ENCODE measurements at regions not wholly inside any gene's neighbourhood (a gene's known extent, or its start where the extent isn't known, plus 50 kb on each side); places are given as distances from the start of the nearest gene placed in this dataset.

DNA sequence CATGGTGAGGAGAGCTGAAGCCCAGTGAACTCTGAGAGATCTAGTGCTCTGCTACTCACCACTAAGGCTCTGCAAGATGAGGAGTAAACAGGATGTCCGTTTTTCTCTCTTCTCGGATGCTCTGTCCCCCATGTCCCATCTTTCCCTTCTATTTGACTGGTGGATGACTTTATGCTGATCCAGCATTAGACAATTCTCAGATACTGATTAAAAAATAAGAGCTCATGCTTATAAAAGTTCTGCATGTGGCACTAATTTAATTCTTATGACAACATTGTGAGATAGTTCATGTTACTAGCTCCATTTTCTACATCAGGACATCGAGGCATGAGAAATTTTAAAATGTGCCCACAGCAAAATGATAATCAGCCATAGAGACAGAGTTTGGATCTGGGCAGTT, 77.0 kb downstream of the HMHB1 start:
- H3K27me3 Mint-ChIP-seq, result peaks cover 2% of the 10 kb centered on the region
- no peak overlapping the region for H3K27ac Mint-ChIP-seq
- intact Hi-C loops (cut with micrococcal nuclease), result no loop called here
- H3K4me1 Mint-ChIP-seq (ENCODE audit: low read depth), result no peaks in the 10 kb centered on the region
- no peaks in the 10 kb centered on the region for H3K36me3 Mint-ChIP-seq
- ChIA-PET POLR2A (no interaction called here), CTCF (no interaction called here)
- DNase-seq, result no peak
- H3K4me3 Mint-ChIP-seq, result no peak overlapping the region
- H3K9me3 Mint-ChIP-seq, result no peaks in the 10 kb centered on the region

DNA sequence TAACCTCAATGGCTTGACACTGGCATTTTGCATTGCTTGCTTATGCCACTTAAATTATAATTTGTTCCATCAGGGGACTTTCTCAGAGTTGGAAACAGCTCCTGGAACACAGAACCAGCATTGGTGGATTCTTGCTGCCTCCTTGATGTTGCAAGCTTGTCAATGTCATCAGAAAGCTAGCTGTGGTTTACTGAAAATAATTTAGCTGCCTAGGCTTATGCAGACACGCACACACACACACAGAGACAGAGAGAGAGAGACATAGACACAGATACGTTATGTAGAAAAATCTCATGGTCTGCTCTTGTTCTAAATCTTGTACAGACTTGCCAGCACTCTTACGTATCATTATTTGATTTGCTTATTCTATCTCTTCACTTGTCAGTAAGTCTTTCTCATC, 78.0 kb downstream of the HMHB1 start:
- DNase-seq, result no peak
- intact Hi-C loops (cut with micrococcal nuclease), result no loop called here
- no peak overlapping the region for H3K4me3 Mint-ChIP-seq
- H3K4me1 Mint-ChIP-seq (ENCODE audit: low read depth), result no peaks in the 10 kb centered on the region
- H3K36me3 Mint-ChIP-seq, result no peaks in the 10 kb centered on the region
- no peak overlapping the region for H3K27ac Mint-ChIP-seq
- ChIA-PET POLR2A (no interaction called here), CTCF (no interaction called here)
- H3K27me3 Mint-ChIP-seq, result peaks cover 2% of the 10 kb centered on the region
- no peaks in the 10 kb centered on the region for H3K9me3 Mint-ChIP-seq

DNA sequence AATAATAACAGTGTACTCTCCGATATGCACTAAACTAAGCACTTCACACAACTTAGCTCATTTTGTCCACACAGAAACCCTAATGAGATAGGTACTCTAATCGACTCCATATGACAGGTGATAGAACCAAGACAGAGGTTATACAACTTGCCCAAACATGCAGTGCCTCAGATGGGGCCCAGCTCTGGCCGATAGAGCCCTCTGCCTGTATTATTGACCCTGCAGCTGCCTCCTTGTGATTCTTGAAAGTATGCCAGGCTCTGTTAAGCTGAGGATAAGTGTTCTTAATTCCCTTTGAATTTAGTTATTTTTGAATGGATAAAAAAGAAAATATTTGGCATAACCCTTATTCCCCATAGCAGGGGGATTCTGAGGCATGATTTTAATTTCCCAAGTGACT, 78.5 kb downstream of the HMHB1 start:
- Mint-ChIP-seq H3K9me3 (no peaks in the 10 kb centered on the region), H3K4me1 (ENCODE audit: low read depth) (no peaks in the 10 kb centered on the region), H3K27me3 (peaks cover 2% of the 10 kb centered on the region), H3K27ac (no peak overlapping the region), H3K36me3 (no peaks in the 10 kb centered on the region), H3K4me3 (no peak overlapping the region)
- no peak for DNase-seq
- intact Hi-C loops (cut with micrococcal nuclease), result no loop called here
- CTCF ChIA-PET, result no interaction called here
- POLR2A ChIA-PET, result no interaction called here

DNA sequence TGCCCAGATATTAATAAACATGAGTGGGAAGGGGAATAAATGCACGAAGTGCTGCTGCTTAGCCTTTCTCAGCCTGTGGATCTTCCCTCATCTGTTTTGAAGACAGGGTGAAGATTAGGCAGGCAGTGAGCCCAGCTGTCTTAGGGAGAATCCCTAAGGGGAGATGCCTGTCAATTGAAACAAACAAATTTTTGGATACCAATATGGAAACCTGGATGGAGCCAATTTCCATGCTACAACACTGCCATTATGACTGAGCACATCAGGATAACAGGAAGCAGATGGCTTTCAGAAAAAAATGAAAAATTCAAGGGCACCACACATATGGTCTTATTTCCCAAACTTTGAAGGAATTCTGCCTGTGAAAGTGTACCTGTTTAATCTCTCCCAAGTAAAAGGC, 80.3 kb downstream of the HMHB1 start:
- H3K27me3 Mint-ChIP-seq, result peaks cover 2% of the 10 kb centered on the region
- POLR2A ChIA-PET, result no interaction called here
- DNase-seq, result no peak
- no peak overlapping the region for H3K4me3 Mint-ChIP-seq
- intact Hi-C loops (cut with micrococcal nuclease), result no loop called here
- no peaks in the 10 kb centered on the region for H3K9me3 Mint-ChIP-seq
- H3K4me1 Mint-ChIP-seq (ENCODE audit: low read depth), result peaks cover 6% of the 10 kb centered on the region
- H3K27ac Mint-ChIP-seq, result no peak overlapping the region
- no peaks in the 10 kb centered on the region for H3K36me3 Mint-ChIP-seq
- CTCF ChIA-PET, result no interaction called here

DNA sequence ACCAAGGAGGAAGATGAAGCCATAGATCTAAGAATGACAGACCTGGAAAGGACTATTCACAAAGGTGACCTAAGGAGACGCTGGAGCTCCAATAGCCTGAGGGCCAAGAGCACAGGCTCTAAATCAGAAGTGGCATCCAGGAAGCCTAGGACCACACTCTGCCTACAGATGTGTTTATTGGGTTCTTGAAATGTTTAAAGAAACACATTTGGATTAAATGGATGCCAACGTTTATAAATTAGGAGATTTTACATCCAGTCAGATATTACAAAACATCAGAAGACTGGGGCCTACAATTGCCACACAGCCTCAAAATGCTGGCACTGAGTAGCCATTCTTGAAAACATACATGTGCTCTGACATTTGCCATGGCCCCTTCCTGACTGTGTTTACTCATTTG, 80.9 kb downstream of the HMHB1 start:
- DNase-seq, result no peak
- H3K27ac Mint-ChIP-seq, result no peak overlapping the region
- peaks cover 11% of the 10 kb centered on the region for H3K4me1 Mint-ChIP-seq (ENCODE audit: low read depth)
- no peak overlapping the region for H3K4me3 Mint-ChIP-seq
- peaks cover 2% of the 10 kb centered on the region for H3K27me3 Mint-ChIP-seq
- ChIA-PET POLR2A (no interaction called here), CTCF (no interaction called here)
- H3K36me3 Mint-ChIP-seq, result no peaks in the 10 kb centered on the region
- no peaks in the 10 kb centered on the region for H3K9me3 Mint-ChIP-seq
- intact Hi-C loops (cut with micrococcal nuclease), result no loop called here

DNA sequence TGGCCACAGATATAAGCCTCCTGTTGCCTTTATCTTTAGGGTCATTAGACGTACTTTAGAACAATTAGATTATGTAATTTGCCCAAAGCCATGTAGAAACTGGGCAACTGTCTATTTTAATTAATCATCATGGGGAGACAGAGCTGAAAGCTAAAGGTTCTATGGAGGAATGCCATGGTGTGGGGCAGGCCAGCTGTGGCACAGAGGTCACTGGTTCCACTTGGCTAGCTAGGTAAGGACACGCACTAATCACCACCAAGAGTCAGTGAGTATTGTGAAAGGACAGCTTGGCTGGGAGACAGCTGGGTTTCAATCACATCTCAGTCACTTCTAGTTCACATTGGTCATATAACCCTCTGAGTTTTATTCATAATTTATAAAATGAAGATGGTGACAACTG, 81.7 kb downstream of the HMHB1 start:
- no peaks in the 10 kb centered on the region for H3K9me3 Mint-ChIP-seq
- no peak overlapping the region for H3K4me3 Mint-ChIP-seq
- CTCF ChIA-PET, result no interaction called here
- H3K36me3 Mint-ChIP-seq, result no peaks in the 10 kb centered on the region
- peaks cover 2% of the 10 kb centered on the region for H3K27me3 Mint-ChIP-seq
- DNase-seq, result no peak
- H3K27ac Mint-ChIP-seq, result no peak overlapping the region
- peaks cover 16% of the 10 kb centered on the region for H3K4me1 Mint-ChIP-seq (ENCODE audit: low read depth)
- POLR2A ChIA-PET, result no interaction called here
- intact Hi-C loops (cut with micrococcal nuclease), result no loop called here

DNA sequence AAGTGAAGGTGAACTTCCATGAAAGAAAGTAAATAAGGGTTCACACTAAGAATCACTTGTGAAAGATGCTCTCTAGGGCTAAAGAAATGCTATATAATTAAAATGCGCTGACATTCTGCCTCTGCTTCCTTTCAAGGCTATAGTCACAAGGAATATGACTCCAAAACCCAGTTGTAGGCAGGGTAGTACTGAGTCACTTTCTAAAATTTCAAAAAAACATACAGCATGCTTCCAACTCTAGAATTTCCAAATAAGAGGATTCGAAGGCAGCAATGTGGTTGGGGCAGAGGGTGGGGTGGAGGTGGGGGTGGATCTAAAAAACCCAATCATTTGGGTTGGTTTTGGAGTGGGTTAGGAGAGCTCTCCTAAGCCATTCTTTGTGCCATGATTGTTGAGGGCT, 84.6 kb downstream of the HMHB1 start:
- Mint-ChIP-seq H3K4me3 (no peak overlapping the region), H3K27ac (no peak overlapping the region), H3K9me3 (no peaks in the 10 kb centered on the region), H3K27me3 (peaks cover under 1% of the 10 kb centered on the region), H3K4me1 (ENCODE audit: low read depth) (peaks cover 27% of the 10 kb centered on the region), H3K36me3 (no peaks in the 10 kb centered on the region)
- DNase-seq, result no peak
- CTCF ChIA-PET, result interaction anchor here (1.5 kb wide), 1 partner anchor 27 kb away, joined by 3 read pairs; no protein-coding TSS in a partner anchor
- POLR2A ChIA-PET, result no interaction called here
- intact Hi-C loops (cut with micrococcal nuclease), result no loop called here

DNA sequence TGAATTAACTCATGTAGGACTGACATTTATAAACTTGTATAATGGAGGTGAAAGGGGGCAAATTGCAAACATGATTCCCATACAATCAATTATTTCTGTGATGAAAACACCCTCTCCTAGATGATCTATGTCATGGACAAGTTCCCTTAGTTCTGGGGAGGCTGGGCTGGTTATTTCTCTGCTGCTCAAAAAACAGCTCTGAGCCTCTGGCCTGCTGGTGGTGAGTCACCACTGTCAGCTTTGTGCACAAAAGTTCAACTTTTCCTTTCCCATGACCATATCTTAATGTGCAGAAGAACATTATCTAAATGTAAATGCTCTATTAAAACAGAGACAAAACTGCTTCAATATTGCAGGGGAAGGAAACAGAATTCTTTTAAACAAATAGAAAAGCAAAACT, 85.0 kb downstream of the HMHB1 start:
- no peaks in the 10 kb centered on the region for H3K27me3 Mint-ChIP-seq
- H3K9me3 Mint-ChIP-seq, result no peaks in the 10 kb centered on the region
- DNase-seq, result no peak
- intact Hi-C loops (cut with micrococcal nuclease), result no loop called here
- no peak overlapping the region for H3K27ac Mint-ChIP-seq
- CTCF ChIA-PET, result interaction anchor here (1.5 kb wide), 1 partner anchor 28 kb away, joined by 3 read pairs; no protein-coding TSS in a partner anchor
- H3K4me1 Mint-ChIP-seq (ENCODE audit: low read depth), result peaks cover 27% of the 10 kb centered on the region
- H3K36me3 Mint-ChIP-seq, result no peaks in the 10 kb centered on the region
- POLR2A ChIA-PET, result no interaction called here
- no peak overlapping the region for H3K4me3 Mint-ChIP-seq

DNA sequence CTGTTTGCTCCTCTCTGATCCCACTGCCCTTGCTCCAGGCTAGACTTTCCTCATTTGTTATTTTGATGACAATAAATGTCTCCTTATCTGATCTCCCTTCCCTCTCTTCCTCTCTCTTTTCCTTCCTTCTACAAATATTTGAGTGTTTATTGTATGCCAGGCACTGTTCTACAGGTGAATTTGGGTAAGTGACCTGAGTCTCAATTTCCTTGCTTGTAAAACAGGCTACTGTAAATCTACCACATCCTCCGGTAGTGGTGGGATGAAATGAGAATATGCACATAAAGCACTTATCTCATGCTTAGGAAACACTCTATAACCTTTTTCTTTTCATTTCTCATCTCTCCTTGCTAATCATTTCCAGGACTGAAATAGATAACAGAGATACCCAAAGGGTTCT, 86.4 kb downstream of the HMHB1 start:
- Mint-ChIP-seq H3K27me3 (no peaks in the 10 kb centered on the region), H3K4me3 (no peak overlapping the region), H3K27ac (no peak overlapping the region), H3K36me3 (no peaks in the 10 kb centered on the region), H3K9me3 (no peaks in the 10 kb centered on the region), H3K4me1 (ENCODE audit: low read depth) (peaks cover 27% of the 10 kb centered on the region)
- intact Hi-C loops (cut with micrococcal nuclease), result no loop called here
- DNase-seq, result no peak
- POLR2A ChIA-PET, result no interaction called here
- CTCF ChIA-PET, result no interaction called here

DNA sequence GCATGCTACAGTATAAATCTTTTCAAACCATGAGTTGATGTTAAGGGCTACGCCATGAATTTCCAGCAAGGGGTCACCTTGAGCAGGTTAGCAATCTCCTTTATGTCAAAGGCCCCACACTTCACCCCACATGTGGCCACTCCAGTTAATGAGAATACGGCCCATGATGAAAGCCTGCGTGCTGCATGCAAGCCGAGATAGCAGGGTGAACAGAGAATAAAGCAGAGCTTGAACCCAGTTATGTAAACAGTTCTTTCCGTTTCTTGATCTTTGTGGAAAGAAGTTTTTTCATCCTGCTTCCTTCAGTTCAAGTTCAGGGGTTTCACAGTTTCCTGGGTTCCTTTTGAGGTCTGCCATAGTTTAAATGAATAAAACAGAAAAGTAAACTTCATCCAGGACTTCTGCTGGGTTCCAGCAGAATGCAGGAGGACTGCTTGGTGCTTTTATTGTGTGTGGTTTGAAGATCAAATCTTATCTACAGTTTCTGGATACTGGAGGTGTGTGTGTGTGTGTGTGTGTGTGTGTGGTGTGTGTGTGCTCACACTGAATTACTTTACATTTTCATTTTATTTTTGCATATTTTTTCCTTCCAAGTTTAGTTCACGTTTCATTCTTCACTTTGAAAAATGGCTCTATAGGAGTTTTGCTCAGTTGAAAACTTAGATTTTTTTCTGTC, 87.1 kb downstream of the HMHB1 start:
- peaks cover 27% of the 10 kb centered on the region for H3K4me1 Mint-ChIP-seq (ENCODE audit: low read depth)
- H3K4me3 Mint-ChIP-seq, result no peak overlapping the region
- ChIA-PET POLR2A (no interaction called here), CTCF (no interaction called here)
- H3K27ac Mint-ChIP-seq, result no peak overlapping the region
- no peaks in the 10 kb centered on the region for H3K36me3 Mint-ChIP-seq
- intact Hi-C loops (cut with micrococcal nuclease), result no loop called here
- no peaks in the 10 kb centered on the region for H3K9me3 Mint-ChIP-seq
- no peak for DNase-seq
- no peaks in the 10 kb centered on the region for H3K27me3 Mint-ChIP-seq

DNA sequence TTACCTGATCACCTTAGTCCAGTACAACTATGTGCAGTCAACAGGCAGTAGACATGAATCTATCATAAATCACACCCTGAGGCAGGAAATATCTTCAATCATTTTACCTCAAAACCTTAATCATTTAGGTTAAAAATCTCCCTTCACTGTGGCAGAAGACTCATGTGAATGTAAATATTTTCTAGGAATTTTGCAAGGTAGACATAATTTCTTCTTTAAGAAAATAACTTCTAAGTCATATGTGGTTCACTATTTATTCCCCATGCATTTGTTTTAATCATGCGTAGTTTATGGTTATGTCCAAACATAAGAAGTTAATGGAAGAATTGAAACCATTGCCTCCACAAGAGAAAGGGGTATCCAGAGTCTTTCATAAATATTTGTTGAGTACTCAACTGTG, 97.0 kb downstream of the HMHB1 start:
- Mint-ChIP-seq H3K4me1 (ENCODE audit: low read depth) (no peaks in the 10 kb centered on the region), H3K27ac (no peak overlapping the region), H3K4me3 (no peak overlapping the region), H3K9me3 (no peaks in the 10 kb centered on the region), H3K27me3 (peaks cover 5% of the 10 kb centered on the region), H3K36me3 (no peaks in the 10 kb centered on the region)
- no peak for DNase-seq
- intact Hi-C loops (cut with micrococcal nuclease), result no loop called here
- POLR2A ChIA-PET, result no interaction called here
- CTCF ChIA-PET, result no interaction called here

DNA sequence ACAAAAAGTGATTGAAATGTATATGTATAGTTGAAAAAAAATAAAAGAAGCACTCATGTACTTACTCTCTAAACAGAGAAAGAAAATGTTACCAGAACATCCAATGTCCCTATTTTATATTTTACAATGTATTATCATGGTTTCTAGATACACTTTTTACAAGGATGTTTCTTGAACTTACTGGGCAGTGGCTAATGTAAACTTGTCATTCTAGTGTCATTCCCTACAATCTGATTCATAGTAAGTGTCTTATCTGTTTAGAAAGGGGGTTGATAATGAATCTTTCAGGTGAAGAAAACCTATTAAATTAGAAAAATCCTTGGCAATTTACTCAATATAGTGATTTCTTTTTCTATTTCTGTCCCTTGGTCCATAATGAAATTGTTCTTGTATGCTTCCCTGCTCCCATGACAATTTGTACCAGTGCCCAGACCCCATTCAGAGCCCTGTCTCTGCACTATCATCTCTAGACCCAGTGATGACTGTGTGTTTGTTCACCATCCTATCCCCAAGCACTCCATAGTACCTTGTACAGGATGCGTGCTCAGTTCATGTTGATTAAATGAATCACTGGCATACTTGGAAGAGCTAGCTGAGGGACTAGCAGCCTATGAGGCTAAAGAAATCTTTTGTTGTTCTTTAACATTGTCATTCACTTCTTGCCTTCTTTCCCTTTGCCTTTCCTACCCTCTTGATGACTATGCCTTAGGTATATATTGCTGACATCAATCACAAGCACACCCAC, 101.2 kb downstream of the HMHB1 start:
- Mint-ChIP-seq H3K27me3 (peaks cover 12% of the 10 kb centered on the region), H3K4me3 (no peak overlapping the region), H3K27ac (no peak overlapping the region), H3K9me3 (no peaks in the 10 kb centered on the region), H3K36me3 (no peaks in the 10 kb centered on the region), H3K4me1 (ENCODE audit: low read depth) (no peaks in the 10 kb centered on the region)
- no peak for DNase-seq
- POLR2A ChIA-PET, result no interaction called here
- CTCF ChIA-PET, result no interaction called here
- intact Hi-C loops (cut with micrococcal nuclease), result no loop called here

DNA sequence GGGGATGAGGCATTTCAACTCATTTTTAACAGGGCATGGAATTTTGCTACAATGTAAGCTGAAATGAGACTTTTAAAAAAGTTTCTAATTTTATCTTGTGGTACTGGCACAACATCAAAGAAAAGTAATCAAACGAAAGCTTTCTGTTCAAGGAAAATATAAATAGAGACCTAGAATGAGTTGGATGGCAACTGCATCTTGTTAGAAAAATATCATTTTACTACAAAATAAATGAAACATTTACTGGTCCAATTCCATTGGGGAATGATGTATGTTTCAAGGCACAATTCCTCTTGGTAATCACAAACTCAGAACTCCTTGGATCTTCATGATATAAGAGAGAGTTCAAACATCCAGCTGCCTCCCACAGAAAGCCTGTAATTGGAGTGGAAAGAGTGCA, 102.8 kb downstream of the HMHB1 start:
- POLR2A ChIA-PET, result no interaction called here
- CTCF ChIA-PET, result no interaction called here
- H3K27ac Mint-ChIP-seq, result no peak overlapping the region
- no peak for DNase-seq
- intact Hi-C loops (cut with micrococcal nuclease), result no loop called here
- H3K36me3 Mint-ChIP-seq, result no peaks in the 10 kb centered on the region
- peaks cover 12% of the 10 kb centered on the region for H3K27me3 Mint-ChIP-seq
- no peaks in the 10 kb centered on the region for H3K4me1 Mint-ChIP-seq (ENCODE audit: low read depth)
- no peak overlapping the region for H3K4me3 Mint-ChIP-seq
- H3K9me3 Mint-ChIP-seq, result no peaks in the 10 kb centered on the region

Data from activated CD4-positive, alpha-beta memory T cell treated with anti-CD3 and anti-CD28 coated beads for 36 hours (primary cell).